ENCODE measurements at regions not wholly inside any gene's neighbourhood (a gene's known extent, or its start where the extent isn't known, plus 50 kb on each side); places are given as distances from the start of the nearest gene placed in this dataset.
"Not testable (repeated sequence)": the region's sequence is repeated elsewhere in the genome, so short reads cannot be mapped to it uniquely, and the experiment has no call there.

- TF ChIP-seq POLR2AphosphoS5, CTCF, EP300 (IDR thresholded peaks at IDR 0.05): not testable (repeated sequence)
Measured at GRCh38 chr12:86970595-86970994, 714.4 kb upstream of the MGAT4C start.
